K562 (cell line): ENCODE measurements at regions not wholly inside any gene's neighbourhood (a gene's known extent, or its start where the extent isn't known, plus 50 kb on each side); places are given as distances from the start of the nearest gene placed in this dataset.

ENCODE experiments used
- ATAC-seq: fragments of 200-7000 bp; cut with Tn5 transposase; 3 replicates; pipeline ENCODE4 v1.9.1; 2020; ENCODE audit warnings: moderate library complexity
- BruUV-seq: library from RNA; stranded (reverse); fragments of 400-500 nt; replicated peaks from 2 replicates; lab custom pipeline; 2021; lab: Mats Ljungman, UMichigan
- CTCF ChIA-PET: fragments of 300-600 bp; formaldehyde crosslinking; extraction: SDS; loops from one replicate; lab custom pipeline; 2021; ENCODE audit warnings: low intra/inter-chr PET ratio; lab: Yijun Ruan, JAX
- POLR2A ChIA-PET: fragments of 300-600, 350-650 bp; sonication (Branson Sonifier 250); formaldehyde crosslinking; extraction: SDS; loops from one replicate; lab custom pipeline; 2021; ENCODE audit warnings: antibody characterized with exemption, inconsistent platforms; lab: Yijun Ruan, JAX
- DNase-seq, 4 experiments: peaks; one replicate each; pipeline versions ENCODE4 v3.0.0 to v3.0.0-alpha.2; 2011 to 2018; ENCODE audit warnings: low spot score in 3 of 4, mixed read lengths in 3 of 4; ENCODE audit errors: extremely low read depth in 1 of 4
- FAIRE-seq: peaks from 2 replicates; lab custom pipeline; 2011; peaks lifted over from hg19 to GRCh38; lab: Jason Lieb, UNC
- H2AFZ ChIP-seq: 2 replicates; pipeline ENCODE4 v1.6.0; 2011; ENCODE audit warnings: low read depth, low read length, control low read depth, inconsistent platforms
- H3K27ac ChIP-seq: fragments of 200-600 bp; 3 replicates; pipeline ENCODE4 v1.8.0; 2011; ENCODE audit warnings: low read depth, mild to moderate bottlenecking, control low read depth, inconsistent platforms, low read length, moderate library complexity, mixed read lengths; ENCODE audit errors: extremely low read depth
- H3K27me3 ChIP-seq, 2 experiments: fragments of 300-600 bp in 1 of 2; 2 replicates in 1 of 2; 3 replicates in 1 of 2; pipeline versions ENCODE4 v1.6.0 to v1.8.0; 2011; ENCODE audit warnings: inconsistent platforms in 2 of 2, low read length in 2 of 2, mild to moderate bottlenecking in 1 of 2, mixed read lengths in 1 of 2, moderate library complexity in 1 of 2; ENCODE audit not compliant: control insufficient read depth in 2 of 2, insufficient read depth in 2 of 2
- H3K36me3 ChIP-seq: fragments of 300-600 bp; 3 replicates; pipeline ENCODE4 v1.8.0; 2011; ENCODE audit warnings: mild to moderate bottlenecking, low read length, inconsistent platforms; ENCODE audit not compliant: control insufficient read depth, insufficient read depth
- H3K4me1 ChIP-seq, 2 experiments: fragments of 200-600 bp in 1 of 2; replicated peaks in 1 of 2; 2 replicates in 1 of 2; 3 replicates in 1 of 2; pipeline versions ENCODE4 v1.5.1 to v1.8.0; 2011; ENCODE audit warnings: inconsistent platforms in 2 of 2, low read length in 2 of 2, mild to moderate bottlenecking in 1 of 2, mixed read lengths in 1 of 2, moderate library complexity in 1 of 2; ENCODE audit not compliant: control insufficient read depth in 2 of 2, insufficient read depth in 2 of 2
- H3K4me2 ChIP-seq: 2 replicates; pipeline ENCODE4 v1.6.1; 2011; ENCODE audit warnings: low read length, control low read depth, inconsistent platforms, mixed read lengths; ENCODE audit not compliant: insufficient read depth
- H3K4me3 ChIP-seq: fragments of 200-600 bp; sonication (generic), shearing (Covaris generic); 2 replicates; pipeline ENCODE4 v1.5.1; 2016; ENCODE audit warnings: control low read depth, inconsistent platforms
- H3K79me2 ChIP-seq: fragments of 200-600 bp; 3 replicates; pipeline ENCODE4 v1.8.0; 2011; ENCODE audit warnings: low read length, inconsistent platforms; ENCODE audit not compliant: control insufficient read depth, insufficient read depth
- H3K9ac ChIP-seq, 2 experiments: 2 replicates each; pipeline versions ENCODE4 v1.6.0 to v1.6.1; 2011; ENCODE audit warnings: low read depth in 2 of 2, low read length in 2 of 2, control low read depth in 1 of 2, inconsistent platforms in 1 of 2, mild to moderate bottlenecking in 1 of 2, mixed read lengths in 1 of 2; ENCODE audit not compliant: insufficient read depth in 1 of 2
- H3K9me1 ChIP-seq: one replicate; pipeline ENCODE4 v1.6.0; 2011; ENCODE audit warnings: inconsistent platforms, mild to moderate bottlenecking, low read length, moderate library complexity; ENCODE audit not compliant: control insufficient read depth, insufficient read depth
- H3K9me3 ChIP-seq: replicated peaks from 2 replicates; pipeline ENCODE4 v1.5.1; 2011; ENCODE audit warnings: low read depth, low read length, inconsistent platforms; ENCODE audit not compliant: control insufficient read depth, insufficient read depth
- H4K20me1 ChIP-seq: replicated peaks from 2 replicates; pipeline ENCODE4 v1.6.1; 2011; ENCODE audit warnings: low read length, inconsistent platforms, mixed read lengths; ENCODE audit not compliant: control insufficient read depth, insufficient read depth
- ADNP ChIP-seq: fragments of 200-800 bp; sonication (Bioruptor generic); IDR thresholded peaks from 2 replicates; pipeline ENCODE4 v1.6.1; 2016; ENCODE audit warnings: missing genetic modification characterization, missing compliant biosample characterization
- HNRNPLL ChIP-seq: fragments of 200-400 bp; formaldehyde crosslinking; IDR thresholded peaks from 2 replicates; pipeline ENCODE4 v1.6.1; 2017; ENCODE audit warnings: low read length, low read depth, mild to moderate bottlenecking; ENCODE audit not compliant: poor library complexity, severe bottlenecking
- MCM3 ChIP-seq: fragments of 450-650 bp; IDR thresholded peaks from 2 replicates; pipeline ENCODE4 v1.6.1; 2016
- NEUROD1 ChIP-seq: fragments of 150-350 bp; IDR thresholded peaks from 2 replicates; pipeline ENCODE4 v1.6.1; 2014; ENCODE audit warnings: borderline replicate concordance, low read length, low read depth; ENCODE audit not compliant: partially characterized antibody
- PCBP1 ChIP-seq: fragments of 200-400 bp; formaldehyde crosslinking; IDR thresholded peaks from 2 replicates; pipeline ENCODE4 v1.6.1; 2018; ENCODE audit warnings: mild to moderate bottlenecking, low read depth, low read length; ENCODE audit not compliant: poor library complexity, severe bottlenecking
- SMARCA4 ChIP-seq: fragments of 450-650 bp; IDR thresholded peaks from 2 replicates; pipeline ENCODE4 v1.6.1; 2016
- SOX6 ChIP-seq: fragments of 450-650 bp; IDR thresholded peaks from 2 replicates; pipeline ENCODE4 v1.6.1; 2014; ENCODE audit warnings: mild to moderate bottlenecking
- SP2 ChIP-seq: IDR thresholded peaks from 2 replicates; pipeline ENCODE4 v1.6.1; 2011; ENCODE audit warnings: mild to moderate bottlenecking, low read depth, low read length, moderate library complexity; ENCODE audit not compliant: poor library complexity, severe bottlenecking; ENCODE audit errors: extremely low read depth
- ZC3H8 ChIP-seq: fragments of 450-650 bp; IDR thresholded peaks from 2 replicates; pipeline ENCODE4 v1.6.1; 2017
- ZFP1 ChIP-seq: fragments of 450-650 bp; formaldehyde crosslinking; IDR thresholded peaks from 2 replicates; pipeline ENCODE4 v1.4.0; 2020; ENCODE audit warnings: mild to moderate bottlenecking, mixed read lengths
- ZKSCAN1 ChIP-seq: fragments of 150-350 bp; IDR thresholded peaks from 2 replicates; pipeline ENCODE4 v1.6.1; 2016; ENCODE audit warnings: low read depth, low read length
- ZNF124 ChIP-seq: sonication (generic); formaldehyde crosslinking; IDR thresholded peaks from 2 replicates; pipeline ENCODE4 v1.8.1; 2022; ENCODE audit warnings: missing genetic modification reagents
- ZNF133 ChIP-seq: fragments of 250-450 bp; sonication (Bioruptor Pico); IDR thresholded peaks from 2 replicates; pipeline ENCODE4 v1.4.0; 2020; ENCODE audit warnings: mild to moderate bottlenecking
- ZNF232 ChIP-seq: sonication (generic); formaldehyde crosslinking; IDR thresholded peaks from 2 replicates; pipeline ENCODE4 v1.8.0; 2022; ENCODE audit warnings: mild to moderate bottlenecking, missing genetic modification reagents
- ZNF707 ChIP-seq: fragments of 250-450 bp; sonication (Bioruptor Pico); conservative IDR thresholded peaks from 2 replicates; pipeline ENCODE4 v1.8.0; 2022; ENCODE audit warnings: inconsistent platforms, mild to moderate bottlenecking, moderate library complexity
- WGBS: fragments of 100-300 bp; shearing (Covaris generic); methylation state at CpG from one replicate; pipeline ENCODE4 v1.1.6; 2016; ENCODE audit warnings: low coverage, mixed read lengths; ENCODE audit not compliant: insufficient coverage; ENCODE audit errors: missing lambda C conversion rate; 5-methylcytosine and 5-hydroxymethylcytosine counted together
- in situ Hi-C: fragments of 300-500 bp; cut with MboI; formaldehyde crosslinking; loops from 4 replicates; pipeline ENCODE4 v1.15.0; 2018; ENCODE audit warnings: inconsistent platforms, mixed read lengths
- intact Hi-C: fragments of 100-400 bp; cut with micrococcal nuclease; formaldehyde crosslinking; loops from 2 replicates; pipeline ENCODE4 v1.14.2; 2022
- TF ChIP-seq, protein P1 (sequence below): sonication (generic); formaldehyde crosslinking; IDR thresholded peaks from 2 replicates; pipeline ENCODE4 v1.8.1; 2023; ENCODE audit warnings: mild to moderate bottlenecking, missing genetic modification reagents, moderate library complexity

DNA sequence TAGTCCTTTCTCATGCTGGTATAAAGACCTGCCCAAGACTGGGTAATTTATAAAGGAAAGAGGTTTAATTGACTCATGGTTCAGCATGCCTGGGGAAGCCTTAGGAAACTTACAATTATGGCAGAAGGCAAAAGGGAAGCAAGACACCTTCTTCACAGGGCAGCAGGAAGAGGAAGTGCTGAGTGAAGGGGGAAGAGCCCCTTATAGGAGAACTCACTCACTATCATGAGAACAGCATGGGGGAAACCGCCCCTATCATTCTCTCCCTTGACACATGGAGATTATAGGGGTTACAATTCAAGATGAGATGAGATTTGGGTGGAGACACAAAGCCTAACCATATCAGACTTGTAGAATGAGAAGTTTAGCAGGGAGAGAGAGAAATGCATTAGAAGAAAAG lies 373.3 kb upstream of the DIAPH2 start:
- Histone ChIP-seq H3K9me3 (no peaks in the 10 kb centered on the region), H3K9me1 (no peaks in the 10 kb centered on the region), H3K79me2 (no peaks in the 10 kb centered on the region), H3K27me3 (no peaks in the 10 kb centered on the region), H3K4me3 (no peak overlapping the region), H3K9ac (no peak overlapping the region), H4K20me1 (no peaks in the 10 kb centered on the region), H3K4me1 (no peaks in the 10 kb centered on the region), H3K27ac (no peak overlapping the region), H2AFZ (no peak overlapping the region), H3K36me3 (no peaks in the 10 kb centered on the region)
- FAIRE-seq (no peak), DNase-seq (no peak), ATAC-seq (no peak)
- intact Hi-C loops: no loop called here
- no TSS peak for BruUV-seq
- no CpG with 5 or more reads among the region's 1 CpG for WGBS
- TF ChIP-seq ZNF124 (CRISPR knock-in tag) (no peak), SP2 (no peak)
- TF ChIP-seq, protein P1, sequence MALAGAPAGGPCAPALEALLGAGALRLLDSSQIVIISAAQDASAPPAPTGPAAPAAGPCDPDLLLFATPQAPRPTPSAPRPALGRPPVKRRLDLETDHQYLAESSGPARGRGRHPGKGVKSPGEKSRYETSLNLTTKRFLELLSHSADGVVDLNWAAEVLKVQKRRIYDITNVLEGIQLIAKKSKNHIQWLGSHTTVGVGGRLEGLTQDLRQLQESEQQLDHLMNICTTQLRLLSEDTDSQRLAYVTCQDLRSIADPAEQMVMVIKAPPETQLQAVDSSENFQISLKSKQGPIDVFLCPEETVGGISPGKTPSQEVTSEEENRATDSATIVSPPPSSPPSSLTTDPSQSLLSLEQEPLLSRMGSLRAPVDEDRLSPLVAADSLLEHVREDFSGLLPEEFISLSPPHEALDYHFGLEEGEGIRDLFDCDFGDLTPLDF (CRISPR knock-in tag): no peak
- TF ChIP-seq, all 486 proteins: peak for 0
- POLR2A ChIA-PET: no interaction called here
- H3K4me2 ChIP-seq: no peak overlapping the region
- CTCF ChIA-PET: no interaction called here
- in situ Hi-C loops: no loop called here

DNA sequence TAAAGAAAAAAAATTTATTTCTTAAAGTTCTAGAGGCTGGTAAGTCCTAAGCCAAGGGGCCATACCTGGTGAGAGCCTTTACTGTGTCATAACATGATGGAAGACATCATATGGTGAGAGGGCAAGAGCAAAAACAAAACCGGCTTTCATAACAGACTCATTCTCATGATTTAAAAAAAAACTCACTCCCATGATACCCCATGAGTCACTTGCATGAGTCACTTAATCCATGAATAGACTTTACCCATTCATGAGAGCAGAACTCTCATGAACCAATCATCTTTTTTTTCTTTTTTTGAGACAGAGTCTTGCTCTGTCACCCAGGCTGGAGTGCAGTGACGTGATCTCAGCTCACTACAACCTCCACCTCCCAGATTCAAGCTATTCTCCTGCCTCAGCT lies 369.7 kb upstream of the DIAPH2 start:
- POLR2A ChIA-PET: no interaction called here
- H3K4me1 ChIP-seq: no peaks in the 10 kb centered on the region
- CTCF ChIA-PET: no interaction called here
- WGBS: no CpG with 5 or more reads among the region's 2 CpGs
- intact Hi-C loops: no loop called here
- no TSS peak for BruUV-seq
- H3K4me2 ChIP-seq: no peak overlapping the region
- H3K9me3 ChIP-seq: no peaks in the 10 kb centered on the region
- no peaks in the 10 kb centered on the region for H3K36me3 ChIP-seq
- FAIRE-seq (no peak), ATAC-seq (no peak), DNase-seq (no peak)
- no peaks in the 10 kb centered on the region for H3K9me1 ChIP-seq
- H3K27me3 ChIP-seq: no peaks in the 10 kb centered on the region
- no peak overlapping the region for H3K4me3 ChIP-seq
- no peaks in the 10 kb centered on the region for H4K20me1 ChIP-seq
- no peak overlapping the region for H2AFZ ChIP-seq
- no peak overlapping the region for H3K27ac ChIP-seq
- in situ Hi-C loops: no loop called here
- no peaks in the 10 kb centered on the region for H3K79me2 ChIP-seq
- no peak overlapping the region for H3K9ac ChIP-seq
- TF ChIP-seq ZNF133 (no peak), NEUROD1 (no peak), ZC3H8 (no peak), ZFP1 (CRISPR knock-in tag) (no peak), ZNF707 (CRISPR knock-in tag) (no peak), SMARCA4 (no peak), ZKSCAN1 (no peak), HNRNPLL (no peak), PCBP1 (no peak), MCM3 (no peak), ADNP (tag) (no peak), SOX6 (no peak), ZNF232 (CRISPR knock-in tag) (no peak)
